HL-60/S4 (cell line): ENCODE measurements at regions not wholly inside any gene's neighbourhood (a gene's known extent, or its start where the extent isn't known, plus 50 kb on each side); places are given as distances from the start of the nearest gene placed in this dataset.

Experiments
- in situ Hi-C: fragments of 300-500 bp; cut with MboI; formaldehyde crosslinking; loops from 2 replicates; pipeline ENCODE4 v1.14.3; 2022; ENCODE audit warnings: low sequenced_read_pairs

DNA sequence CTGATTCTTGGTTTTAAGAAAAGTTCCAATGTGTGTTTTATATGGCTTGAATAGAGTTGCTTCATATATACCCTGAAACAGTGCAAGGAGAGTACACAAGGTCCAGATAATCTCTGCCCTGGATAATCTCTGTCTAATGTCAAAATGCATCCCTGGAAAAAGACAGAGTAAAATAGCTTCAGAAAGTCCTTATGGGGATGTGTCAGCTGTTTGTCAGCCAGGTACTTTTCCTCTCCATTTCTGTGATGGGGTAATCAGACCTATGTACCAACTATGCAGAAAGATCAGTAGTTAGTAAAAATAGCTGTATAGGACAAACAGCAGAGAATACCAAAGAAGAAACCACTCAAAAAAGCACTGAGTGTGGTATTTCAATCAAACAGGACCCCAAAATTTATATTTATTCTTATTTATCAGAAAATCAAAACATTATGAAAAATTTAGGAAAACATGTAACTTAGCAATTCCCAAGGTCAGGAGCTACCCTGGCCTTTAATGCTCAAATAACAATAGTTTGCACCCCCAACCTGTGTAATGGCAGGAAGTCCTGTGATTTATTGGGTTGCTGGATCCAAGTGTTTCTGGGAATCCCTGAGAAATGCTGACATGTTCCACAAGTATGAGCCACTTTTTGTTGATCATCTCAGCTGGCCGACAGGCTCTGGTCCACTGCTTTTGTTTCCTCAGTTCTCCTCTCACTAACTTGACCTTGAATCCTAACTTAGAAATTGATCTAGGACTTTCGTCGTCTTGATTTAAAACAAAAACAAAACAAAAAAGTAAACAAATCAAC is 69.6 kb downstream of the MDH1 start:
- in situ Hi-C loops: no loop called here

DNA sequence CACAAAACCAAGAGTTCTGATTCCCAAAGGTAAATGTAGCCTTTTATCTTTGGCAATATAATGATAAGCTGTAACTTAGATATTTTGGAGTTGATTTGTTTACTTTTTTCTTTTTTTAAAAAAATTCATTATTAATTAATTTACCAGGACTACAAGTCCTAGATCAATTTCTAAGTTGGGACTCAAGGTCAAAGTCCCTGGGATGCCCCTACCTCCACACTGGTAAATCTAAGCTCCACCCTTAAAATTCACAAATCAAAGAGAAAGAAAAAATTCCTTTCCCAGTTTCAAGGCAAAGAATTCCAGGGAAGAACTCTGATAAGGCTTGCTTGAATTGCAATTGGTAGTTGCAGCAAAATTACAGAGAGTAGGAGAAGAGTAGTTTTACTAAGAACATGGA is 71.3 kb downstream of the MDH1 start:
- in situ Hi-C loops: no loop called here

DNA sequence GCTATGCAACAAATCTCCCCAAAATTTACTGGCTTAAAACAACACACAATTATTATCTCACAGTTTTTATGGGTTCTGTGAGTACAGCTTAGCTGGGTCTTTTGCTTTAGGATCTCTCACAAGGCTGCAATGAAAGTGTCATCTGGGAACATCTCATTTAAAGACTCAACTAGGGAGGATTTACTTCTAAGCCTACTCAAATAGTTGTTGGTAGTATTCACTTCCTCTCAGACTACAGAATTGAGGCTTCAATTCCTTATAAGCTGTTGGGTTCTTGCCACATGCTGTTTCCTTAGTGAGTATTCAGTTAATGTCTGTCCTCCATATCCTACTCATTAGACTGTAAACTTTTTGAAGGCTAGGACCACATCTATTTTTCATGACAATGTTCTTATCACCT is 72.3 kb downstream of the MDH1 start:
- in situ Hi-C loops: no loop called here

DNA sequence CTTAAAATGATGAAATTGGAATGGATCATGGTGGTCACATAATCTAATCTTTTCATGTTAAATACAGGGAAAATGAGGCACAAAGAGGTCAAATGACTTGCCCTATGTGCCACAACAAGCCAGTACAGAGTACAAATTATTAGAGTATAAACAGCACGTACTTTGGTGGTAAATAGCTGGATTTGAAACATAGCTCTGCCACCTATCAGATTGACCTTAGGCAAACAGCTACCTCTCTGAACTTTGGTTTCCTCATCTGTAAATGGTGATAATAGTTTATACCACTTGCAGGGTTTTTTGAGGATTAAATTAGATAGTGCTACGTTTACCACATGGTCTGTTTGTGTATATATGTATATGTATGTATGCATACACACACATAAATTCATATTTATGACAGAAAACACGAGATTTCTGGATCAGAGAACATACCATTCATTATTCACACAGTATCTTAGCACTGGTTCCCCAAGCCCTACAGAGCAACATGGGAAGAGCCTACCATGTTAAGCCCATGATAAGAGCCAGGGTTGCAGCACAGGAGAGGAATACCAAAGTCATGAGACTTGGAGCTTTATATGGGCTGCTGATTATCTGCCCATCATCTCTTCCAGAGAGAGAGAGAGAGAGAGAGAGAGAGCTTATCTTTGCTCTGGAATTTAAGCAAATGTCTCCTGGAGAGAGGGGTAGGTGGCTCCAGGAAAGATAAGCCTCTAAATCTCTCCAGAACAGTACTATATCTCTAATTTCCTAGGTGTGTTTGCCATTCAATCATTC is 73.5 kb downstream of the MDH1 start:
- in situ Hi-C loops: no loop called here

DNA sequence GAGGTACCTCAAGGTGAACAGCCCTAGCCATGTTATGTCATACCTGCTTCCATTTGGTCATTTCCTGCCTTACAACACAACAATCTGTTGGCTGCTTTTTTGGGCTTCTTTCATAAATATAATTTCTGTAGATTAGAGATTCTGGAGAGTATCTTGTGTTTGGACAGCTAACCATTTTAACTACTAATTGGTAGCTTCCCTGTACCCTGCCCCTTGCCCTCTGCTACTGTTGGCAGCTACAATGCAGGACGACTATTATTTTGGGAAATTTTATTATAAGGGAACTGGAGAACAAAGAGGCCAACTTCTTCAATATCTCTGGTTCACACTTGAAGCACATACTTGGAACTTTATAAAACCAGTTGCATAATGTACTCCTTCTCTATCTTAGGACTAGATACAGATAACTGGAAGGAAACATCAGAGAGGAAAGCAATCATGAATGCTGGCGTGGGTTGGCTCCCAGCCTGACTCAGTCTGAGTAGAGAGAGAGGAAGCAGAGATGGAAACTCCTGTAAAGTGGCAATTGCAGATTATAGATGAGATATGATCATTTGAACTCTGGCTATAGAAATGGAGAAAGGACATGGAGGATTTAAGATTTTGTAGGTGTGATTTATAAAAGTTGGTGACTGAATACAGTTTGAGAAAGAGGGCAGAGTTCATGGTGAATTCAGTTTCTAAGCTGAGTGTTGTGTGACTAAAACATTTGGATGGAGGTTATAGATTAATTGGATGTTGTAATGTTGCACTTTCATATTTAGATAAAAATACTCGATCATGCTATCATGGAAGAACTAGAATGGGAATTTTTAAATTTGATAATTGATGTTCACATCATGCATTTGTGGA is 74.5 kb downstream of the MDH1 start:
- in situ Hi-C loops: no loop called here

DNA sequence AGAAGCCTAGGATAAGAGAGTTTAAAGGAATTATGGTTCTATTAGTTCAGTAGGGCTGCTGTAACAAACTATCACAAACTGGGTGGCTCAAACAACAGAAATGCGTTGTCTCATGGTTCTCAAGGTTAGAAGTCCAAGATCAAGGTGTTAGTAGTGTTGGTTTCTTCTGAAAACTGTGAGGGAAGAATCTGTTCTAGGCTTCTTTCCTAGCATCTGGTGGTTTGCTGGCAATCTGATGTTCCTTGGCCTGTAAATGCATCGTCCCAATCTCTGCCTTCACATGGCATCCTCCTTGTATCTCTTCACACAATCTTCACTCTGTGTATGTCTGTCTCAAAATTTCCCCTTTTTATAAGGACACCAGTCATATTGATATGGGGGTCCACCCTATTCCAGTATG is 76.3 kb downstream of the MDH1 start:
- in situ Hi-C loops: no loop called here

DNA sequence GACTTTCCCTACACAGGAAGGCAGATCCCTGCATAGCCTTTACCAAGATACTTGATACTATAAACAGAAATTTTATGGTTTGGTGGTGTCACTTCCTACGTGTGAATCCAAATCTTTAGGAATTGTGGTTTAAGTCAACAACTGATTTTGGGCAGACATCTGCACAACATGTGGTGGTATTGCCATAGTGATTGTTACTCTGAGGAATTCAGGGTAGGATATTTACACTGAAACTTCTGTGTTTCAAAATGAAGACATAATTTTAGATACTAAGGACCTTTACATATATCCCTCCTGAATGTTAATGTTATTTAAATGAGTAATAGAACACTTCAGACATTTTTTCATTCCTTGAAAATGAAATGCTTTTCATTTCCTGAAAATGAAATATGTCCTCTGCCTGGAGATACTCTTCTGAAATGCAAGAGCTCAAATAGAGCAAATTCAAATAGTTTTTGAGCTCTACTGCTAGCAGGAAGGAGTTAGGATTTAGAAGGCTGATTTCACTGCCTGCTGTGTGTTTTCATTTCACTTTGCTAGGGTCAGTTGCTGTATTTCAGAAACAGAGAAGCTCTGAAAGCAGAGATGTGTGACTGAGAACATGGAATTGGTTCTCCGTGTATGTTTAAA is 77.2 kb downstream of the MDH1 start:
- in situ Hi-C loops: no loop called here

DNA sequence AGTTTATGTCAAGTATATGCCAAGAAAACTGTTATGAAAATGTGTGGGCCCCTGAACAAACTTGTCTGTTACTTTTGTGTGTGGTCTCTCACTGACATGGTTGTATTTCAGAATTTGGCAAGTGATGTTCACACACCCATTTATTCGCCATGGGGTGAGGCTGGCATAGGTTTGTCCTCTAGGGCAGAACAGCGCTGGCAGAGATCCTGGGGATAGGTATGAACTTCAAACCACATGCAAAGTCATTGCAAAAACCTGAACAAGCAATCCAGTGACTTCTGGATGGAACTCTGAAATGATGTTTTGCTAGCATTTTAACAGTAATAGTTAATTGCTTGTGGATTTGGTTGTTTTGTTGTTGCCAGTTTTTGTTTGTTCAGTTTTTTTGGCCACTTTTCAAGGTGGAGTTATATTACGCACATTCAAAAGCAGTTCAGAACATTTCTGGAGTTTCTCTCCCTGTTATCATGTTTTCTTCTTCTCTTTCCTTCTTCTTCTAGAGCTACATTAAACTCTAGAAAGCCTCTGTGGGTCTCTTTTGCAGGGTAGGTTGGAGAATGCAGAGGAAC is 78.5 kb downstream of the MDH1 start:
- in situ Hi-C loops: no loop called here

DNA sequence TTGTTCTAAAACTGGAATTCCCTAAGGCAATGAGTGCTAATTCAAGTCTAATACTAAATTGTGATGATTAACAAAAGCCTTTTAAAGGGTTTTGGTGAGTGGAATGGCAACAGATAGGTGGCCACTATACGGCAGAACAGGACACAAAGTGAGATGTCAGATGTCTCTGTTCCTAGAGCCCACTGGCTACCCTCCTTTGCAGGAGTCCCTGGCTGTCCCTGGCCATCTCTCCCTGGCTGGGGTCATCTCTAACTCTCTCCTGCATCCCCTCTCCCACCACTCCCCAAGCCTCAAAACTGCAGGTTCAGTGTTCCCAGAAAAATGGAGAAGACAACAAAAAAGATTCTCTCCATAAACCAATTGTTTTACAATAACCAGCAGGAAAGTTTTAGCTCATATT is 79.2 kb downstream of the MDH1 start:
- in situ Hi-C loops: no loop called here

DNA sequence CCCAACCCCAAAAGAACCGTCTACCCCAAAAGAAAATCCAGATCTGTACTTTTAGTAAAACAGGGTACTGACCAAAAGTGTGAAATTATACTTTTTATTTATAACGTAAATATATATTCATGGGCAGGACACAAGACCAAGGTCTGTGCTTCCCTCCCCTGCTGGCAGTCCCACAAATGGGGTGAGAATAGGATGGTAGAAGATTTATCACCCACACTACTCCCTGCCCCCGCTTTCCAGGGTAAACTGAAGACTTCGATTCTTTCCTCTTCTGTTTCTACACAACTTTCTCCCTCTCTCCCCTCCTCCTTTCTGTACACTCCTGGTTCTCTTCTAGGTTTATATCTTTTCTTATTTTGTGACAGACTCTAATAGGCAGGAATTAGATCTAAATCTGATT is 79.7 kb downstream of the MDH1 start:
- in situ Hi-C loops: no loop called here

DNA sequence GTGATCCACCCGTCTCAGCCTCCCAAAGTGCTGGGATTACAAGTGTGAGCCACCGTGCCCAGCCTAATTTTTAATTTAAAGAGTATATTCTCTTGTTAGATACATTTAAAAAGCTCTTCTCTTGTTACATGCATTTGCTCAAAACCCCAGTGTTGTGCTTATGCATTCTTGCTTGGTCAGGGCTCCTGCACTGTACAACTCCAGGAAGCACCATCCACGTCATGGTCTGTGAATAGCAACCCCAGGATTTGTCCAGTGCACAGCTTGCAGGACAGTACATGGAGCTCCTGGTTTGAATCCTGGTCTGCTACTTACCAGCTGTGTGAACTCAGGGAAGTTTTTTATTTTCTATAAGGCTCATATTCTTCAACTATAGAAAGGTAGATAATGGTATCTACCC is 80.8 kb downstream of the MDH1 start:
- in situ Hi-C loops: no loop called here

DNA sequence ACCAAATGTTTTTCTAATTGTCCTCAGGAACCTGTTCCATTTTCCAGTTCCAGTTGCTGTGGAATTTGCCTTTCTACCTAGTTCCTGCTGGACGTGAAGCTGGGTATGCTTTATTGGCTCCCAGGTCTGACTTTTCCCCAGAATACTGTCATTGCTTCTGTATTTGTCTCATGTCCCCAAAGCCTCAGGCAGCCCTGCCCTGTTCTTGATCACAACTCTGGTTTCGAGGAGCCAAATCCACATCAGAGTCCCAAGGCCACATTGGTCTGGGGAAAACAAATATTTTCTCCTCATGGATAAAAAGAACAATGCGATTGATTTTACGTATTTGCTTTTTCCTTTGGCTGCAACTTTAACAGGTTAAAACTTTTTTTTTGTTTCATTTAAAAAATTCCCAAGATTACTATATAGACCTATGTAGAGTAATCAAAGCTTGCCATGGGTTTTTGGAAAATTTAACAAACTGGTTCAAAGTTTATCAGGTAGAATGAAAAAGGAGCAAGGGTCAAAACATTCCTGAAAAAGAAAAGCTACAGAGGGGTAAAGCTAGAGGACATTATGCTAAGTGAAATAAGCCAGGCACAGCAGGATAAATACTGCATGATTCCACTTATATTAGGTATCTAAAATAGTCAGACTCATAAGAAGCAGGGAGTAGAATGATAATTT is 85.2 kb downstream of the MDH1 start:
- in situ Hi-C loops: no loop called here

DNA sequence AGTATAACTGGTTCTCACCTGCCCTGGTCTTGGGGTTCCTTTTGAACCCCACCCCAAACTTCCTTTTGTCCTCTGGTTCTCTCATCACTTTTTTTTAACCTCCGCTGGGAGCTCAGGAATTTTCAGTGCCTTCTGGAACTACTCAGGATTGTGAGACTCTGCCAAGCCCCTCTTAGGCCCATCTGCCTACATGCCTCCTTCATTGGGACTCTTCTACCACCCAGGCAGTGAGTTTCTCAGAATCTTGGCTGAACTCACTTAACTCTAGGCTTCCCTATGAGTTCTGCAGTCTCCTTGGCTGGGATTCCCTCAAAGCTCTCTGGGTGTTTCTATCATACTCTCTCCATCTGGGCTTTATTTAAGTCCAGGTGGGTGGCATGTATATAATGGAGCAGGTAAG is 86.3 kb downstream of the MDH1 start:
- in situ Hi-C loops: loop anchor here (25.0 kb wide), 2 partner anchors 212 to 1212 kb away; no protein-coding TSS in a partner anchor

DNA sequence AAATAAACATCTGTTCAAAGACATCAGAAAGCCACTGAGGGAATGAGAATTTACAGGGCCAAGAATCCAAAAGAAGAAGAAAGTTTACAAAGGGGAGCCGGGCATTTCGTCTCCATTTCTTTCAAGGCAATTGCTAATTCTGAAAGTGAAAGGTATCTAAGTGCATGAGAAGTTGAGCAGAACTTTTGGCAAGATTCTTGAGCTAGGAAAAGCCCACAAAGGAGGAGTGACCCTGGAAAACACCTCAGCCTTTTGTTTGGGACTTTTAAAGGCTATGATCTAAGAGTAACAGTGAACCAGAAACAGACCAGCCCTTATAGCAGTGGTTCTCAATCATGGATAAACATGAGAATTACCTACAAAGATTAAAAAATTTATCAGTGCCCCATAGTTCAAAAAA is 87.4 kb downstream of the MDH1 start:
- in situ Hi-C loops: loop anchor here (25.0 kb wide), 2 partner anchors 211 to 1211 kb away; no protein-coding TSS in a partner anchor

DNA sequence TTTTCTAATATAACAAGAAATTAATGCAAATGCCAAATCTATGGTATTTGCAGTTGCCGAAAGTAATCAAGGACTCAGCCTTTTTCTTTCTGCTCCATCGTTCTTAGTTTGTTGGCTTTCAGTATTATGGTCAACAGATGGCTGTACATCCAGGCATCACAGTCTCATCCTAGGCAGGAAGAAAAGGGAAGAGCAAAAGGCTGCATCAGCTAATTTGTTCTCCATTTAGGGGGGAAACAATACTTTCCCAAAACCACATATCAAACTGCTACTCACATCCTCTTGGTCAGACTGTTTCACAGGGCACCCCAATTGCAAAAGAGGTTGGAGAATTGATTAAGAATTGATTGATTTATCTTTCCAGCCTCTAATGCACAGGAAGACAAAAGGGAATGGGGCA is 89.3 kb downstream of the MDH1 start:
- in situ Hi-C loops: loop anchor here (25.0 kb wide), 2 partner anchors 209 to 1209 kb away; no protein-coding TSS in a partner anchor

DNA sequence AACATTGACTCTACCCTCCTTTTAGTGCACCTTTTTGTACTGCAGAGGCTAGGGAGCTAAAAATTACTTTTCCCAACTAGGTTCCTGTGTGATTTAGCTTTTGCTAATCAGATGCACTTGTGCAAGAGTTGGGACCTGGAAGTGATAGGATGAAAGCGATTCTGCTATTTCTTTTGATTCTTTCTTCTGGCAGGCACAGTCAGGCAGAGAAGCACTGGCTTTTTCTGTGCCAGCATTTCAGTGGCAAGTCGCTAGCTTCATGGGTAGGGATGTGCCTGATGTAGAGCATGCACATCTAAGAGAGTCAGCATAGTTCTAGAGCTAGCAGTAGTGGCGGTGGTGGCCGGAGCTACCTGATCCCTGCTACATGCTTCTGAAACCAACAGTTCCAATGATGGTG is 89.8 kb downstream of the MDH1 start:
- in situ Hi-C loops: loop anchor here (25.0 kb wide), 2 partner anchors 209 to 1209 kb away; no protein-coding TSS in a partner anchor

DNA sequence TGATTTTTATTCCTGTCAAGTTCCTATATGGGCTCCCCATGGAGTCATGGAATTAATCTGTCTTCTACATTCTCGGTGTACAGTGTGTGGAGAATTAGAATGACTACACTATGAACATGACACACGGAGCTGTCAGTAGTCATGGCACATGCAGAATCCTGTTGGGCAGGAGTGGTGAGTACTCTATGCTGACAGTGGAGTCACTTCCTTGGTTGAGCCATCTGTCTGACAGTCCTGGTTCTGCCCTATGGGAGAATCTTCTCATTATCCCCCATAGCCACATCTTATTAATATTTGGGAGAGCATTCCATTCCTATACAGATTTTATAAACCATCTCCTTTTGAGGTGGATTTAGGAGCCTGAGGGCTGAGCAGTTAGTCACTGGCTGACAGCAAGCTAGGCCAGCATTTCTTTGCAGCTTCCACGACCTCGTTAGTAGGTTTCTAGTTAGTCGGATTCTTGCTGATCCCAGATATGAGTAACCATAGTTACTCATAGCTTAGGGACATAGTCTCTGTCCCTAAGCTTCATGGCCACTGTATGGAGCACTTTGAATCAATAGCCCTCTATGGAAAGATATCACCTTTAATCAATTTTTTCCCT is 90.6 kb downstream of the MDH1 start:
- in situ Hi-C loops: loop anchor here (25.0 kb wide), 2 partner anchors 208 to 1208 kb away; no protein-coding TSS in a partner anchor

DNA sequence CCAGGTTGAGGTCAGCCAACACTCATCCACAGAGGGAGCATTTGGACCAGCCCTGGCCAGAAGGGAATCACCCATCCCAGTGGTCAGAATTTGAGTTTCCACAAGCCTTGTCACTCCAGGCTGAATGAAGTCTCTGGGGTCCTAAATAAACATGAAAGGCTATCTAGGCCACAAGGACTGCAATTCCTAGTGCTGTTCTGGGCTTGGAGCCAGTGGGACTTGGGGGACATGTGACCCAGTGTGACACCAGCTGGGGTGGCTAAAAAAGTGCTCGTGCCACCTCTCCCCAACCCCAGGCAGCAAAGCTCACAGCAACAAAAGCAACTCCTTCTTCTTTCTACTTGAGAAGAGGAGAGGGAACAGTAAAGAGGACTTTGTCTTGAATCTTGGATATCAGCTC is 91.7 kb downstream of the MDH1 start:
- in situ Hi-C loops: loop anchor here (25.0 kb wide), 2 partner anchors 207 to 1207 kb away; no protein-coding TSS in a partner anchor

DNA sequence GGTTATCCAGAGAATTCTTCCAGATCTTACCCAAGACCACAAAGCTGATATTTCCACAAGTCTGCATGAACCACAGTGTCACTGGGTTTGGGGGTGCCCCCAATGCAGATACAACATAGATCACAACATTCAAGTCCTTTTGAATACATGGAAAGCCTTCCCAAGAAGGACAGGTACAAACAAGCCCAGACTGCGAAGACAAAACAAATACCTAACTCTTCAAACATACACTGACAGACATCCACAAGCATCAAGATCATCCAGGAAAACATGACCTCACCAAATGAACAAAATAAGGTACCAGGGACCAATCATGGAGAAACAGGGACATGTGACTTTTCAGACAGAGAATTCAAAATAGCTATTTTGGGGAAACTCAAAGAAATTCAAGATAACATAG is 93.1 kb downstream of the MDH1 start:
- in situ Hi-C loops: loop anchor here (25.0 kb wide), 2 partner anchors 205 to 1205 kb away; no protein-coding TSS in a partner anchor
